Mesothelial cell of epicardium (in vitro differentiated cells): ENCODE measurements at regions not wholly inside any gene's neighbourhood (a gene's known extent, or its start where the extent isn't known, plus 50 kb on each side); places are given as distances from the start of the nearest gene placed in this dataset.

Experiments used
- DNase-seq, 2 experiments: peaks; one replicate each; pipeline ENCODE4 v3.0.0; 2021; ENCODE audit warnings: low spot score in 2 of 2; ENCODE audit not compliant: unreplicated experiment in 2 of 2
- H3K27ac Mint-ChIP-seq: 2 replicates; pipeline ENCODE4 v1.8.0; 2021; ENCODE audit warnings: mixed read lengths
- H3K27me3 Mint-ChIP-seq: 2 replicates; pipeline ENCODE4 v1.8.0; 2021; ENCODE audit warnings: low read depth, mixed read lengths
- H3K36me3 Mint-ChIP-seq: 2 replicates; pipeline ENCODE4 v1.8.0; 2021; ENCODE audit warnings: mixed read lengths
- H3K4me1 Mint-ChIP-seq: 2 replicates; pipeline ENCODE4 v1.8.0; 2021; ENCODE audit warnings: mixed read lengths
- H3K4me3 Mint-ChIP-seq: 2 replicates; pipeline ENCODE4 v1.8.0; 2021; ENCODE audit warnings: mild to moderate bottlenecking, moderate library complexity, mixed read lengths
- H3K9me3 Mint-ChIP-seq: 2 replicates; pipeline ENCODE4 v1.8.0; 2021; ENCODE audit warnings: mixed read lengths
- TF ChIP-seq, protein P1 (sequence below): fragments of 200-600 bp; sonication (generic); IDR thresholded peaks from one replicate; pipeline ENCODE4 v1.5.0; 2021; ENCODE audit warnings: antibody characterized with exemption; ENCODE audit not compliant: unreplicated experiment

DNA sequence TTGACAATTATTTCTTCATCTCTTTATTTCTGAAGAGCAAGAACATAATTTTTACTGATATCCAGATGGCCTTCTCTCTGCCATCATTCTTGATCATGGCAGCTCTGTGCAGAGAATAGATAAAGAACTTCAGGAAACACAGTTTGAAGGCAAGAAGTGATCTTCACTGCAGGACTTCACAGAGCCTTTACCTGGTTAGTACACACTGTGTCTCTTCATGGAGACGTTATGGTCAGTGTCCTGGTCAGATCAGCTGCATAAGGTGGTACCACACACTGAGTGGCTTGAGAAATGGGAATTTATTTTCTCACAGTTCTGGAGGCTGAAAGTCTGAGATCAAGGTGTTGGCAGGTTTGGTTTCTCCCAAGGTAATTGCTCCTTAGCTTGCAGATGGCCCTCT, 129.5 kb downstream of the UTP18 start:
- TF ChIP-seq, protein P1, sequence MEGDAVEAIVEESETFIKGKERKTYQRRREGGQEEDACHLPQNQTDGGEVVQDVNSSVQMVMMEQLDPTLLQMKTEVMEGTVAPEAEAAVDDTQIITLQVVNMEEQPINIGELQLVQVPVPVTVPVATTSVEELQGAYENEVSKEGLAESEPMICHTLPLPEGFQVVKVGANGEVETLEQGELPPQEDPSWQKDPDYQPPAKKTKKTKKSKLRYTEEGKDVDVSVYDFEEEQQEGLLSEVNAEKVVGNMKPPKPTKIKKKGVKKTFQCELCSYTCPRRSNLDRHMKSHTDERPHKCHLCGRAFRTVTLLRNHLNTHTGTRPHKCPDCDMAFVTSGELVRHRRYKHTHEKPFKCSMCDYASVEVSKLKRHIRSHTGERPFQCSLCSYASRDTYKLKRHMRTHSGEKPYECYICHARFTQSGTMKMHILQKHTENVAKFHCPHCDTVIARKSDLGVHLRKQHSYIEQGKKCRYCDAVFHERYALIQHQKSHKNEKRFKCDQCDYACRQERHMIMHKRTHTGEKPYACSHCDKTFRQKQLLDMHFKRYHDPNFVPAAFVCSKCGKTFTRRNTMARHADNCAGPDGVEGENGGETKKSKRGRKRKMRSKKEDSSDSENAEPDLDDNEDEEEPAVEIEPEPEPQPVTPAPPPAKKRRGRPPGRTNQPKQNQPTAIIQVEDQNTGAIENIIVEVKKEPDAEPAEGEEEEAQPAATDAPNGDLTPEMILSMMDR: no peak
- H3K27ac Mint-ChIP-seq: no peak overlapping the region
- peaks cover 33% of the 10 kb centered on the region for H3K27me3 Mint-ChIP-seq
- H3K9me3 Mint-ChIP-seq: no peaks in the 10 kb centered on the region
- H3K36me3 Mint-ChIP-seq: no peaks in the 10 kb centered on the region
- H3K4me3 Mint-ChIP-seq: no peak overlapping the region
- no peaks in the 10 kb centered on the region for H3K4me1 Mint-ChIP-seq
- no peak for DNase-seq

DNA sequence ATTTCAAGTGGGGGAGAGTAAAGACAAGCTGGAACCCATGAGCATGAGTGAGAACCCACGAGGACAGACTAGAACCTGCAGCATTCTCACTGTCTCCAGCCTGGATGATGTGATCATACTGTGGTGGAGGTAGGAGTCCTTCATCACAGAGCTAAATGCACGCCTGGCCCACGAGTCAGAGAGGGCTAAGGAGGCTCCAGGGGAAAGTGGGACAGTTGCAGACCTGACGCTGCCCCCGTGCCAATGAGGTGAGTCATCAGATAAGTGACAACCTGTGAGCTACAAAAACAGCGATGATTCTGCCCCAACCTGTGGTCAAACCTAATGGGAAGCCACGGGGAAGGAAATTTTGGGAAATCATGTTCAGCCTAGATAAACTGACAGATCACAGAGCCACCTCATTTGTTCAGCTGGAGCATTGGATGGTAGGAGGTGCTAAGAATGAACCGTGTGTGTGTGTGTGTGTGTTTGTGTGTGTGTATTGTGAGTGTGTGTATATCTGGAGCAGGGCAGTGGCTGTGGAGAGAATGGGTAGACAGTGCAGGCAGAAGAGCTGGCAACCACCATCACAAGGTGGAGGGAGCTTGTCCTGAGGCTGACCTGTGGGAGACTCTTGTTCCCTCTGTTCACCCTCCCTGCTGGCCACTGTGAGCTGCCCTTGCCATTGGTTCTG, 131.8 kb downstream of the UTP18 start:
- Mint-ChIP-seq H3K4me3 (no peak overlapping the region), H3K27ac (no peak overlapping the region), H3K36me3 (no peaks in the 10 kb centered on the region), H3K27me3 (peaks cover 29% of the 10 kb centered on the region), H3K4me1 (no peaks in the 10 kb centered on the region), H3K9me3 (no peaks in the 10 kb centered on the region)
- DNase-seq: no peak
- TF ChIP-seq, protein P1: no peak

DNA sequence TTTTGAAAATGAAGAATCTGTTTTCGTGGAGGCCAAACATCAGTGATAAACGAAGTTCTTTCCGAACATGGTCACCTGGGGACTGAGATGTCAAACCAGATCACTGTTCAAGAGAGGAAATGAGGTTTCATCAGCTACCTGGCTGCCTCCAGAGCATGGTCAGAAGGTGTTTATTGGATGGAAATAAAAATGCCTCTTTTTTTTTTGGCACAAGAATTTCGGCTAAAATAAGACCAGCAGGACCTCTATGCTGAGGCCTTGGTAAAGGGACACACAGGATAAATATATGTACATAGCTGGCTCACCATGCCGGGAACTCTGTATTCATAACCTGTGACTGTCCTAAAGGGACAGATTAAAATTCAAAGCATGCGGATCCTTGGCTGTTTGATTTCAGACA, 135.3 kb downstream of the UTP18 start:
- DNase-seq: no peak
- H3K27me3 Mint-ChIP-seq: peaks cover 25% of the 10 kb centered on the region
- H3K27ac Mint-ChIP-seq: no peak overlapping the region
- no peak overlapping the region for H3K4me3 Mint-ChIP-seq
- no peaks in the 10 kb centered on the region for H3K9me3 Mint-ChIP-seq
- H3K36me3 Mint-ChIP-seq: no peaks in the 10 kb centered on the region
- TF ChIP-seq, protein P1: no peak
- no peaks in the 10 kb centered on the region for H3K4me1 Mint-ChIP-seq

DNA sequence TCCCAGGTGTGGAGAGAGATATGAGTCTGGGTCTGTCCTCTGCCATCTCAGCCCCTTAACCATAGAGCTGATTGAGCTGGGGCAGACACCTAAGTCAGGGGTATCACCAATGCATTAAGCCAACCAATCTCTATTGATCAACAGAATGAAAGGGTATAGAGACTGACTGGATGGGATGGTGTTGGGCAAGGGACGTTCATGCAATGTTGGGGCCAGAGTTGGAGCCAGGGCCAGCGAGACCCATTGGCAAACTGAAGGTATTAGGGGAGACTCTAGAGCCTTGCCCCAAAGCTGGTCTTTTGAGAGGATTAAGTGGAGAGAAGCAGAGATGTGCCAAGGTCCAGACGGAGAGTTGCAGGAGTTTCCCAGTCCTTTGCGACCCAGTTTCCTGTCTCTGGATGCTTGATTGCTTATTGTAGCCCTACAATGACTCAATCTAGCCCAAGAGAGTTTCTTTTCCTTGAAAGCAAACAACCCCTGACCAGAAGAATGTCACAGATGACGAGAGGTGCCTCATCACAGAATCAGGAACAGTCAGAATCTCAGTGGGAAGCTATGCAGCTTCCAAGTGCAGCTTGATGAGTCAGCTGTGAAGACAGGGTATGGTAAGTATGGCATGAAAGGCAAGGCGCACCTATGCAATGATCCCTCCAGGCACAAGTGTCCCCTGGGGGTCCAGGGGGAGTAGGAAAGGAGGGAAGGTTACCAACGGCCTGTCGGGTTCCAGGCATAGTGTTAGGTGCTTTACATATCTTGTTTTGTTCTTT, 137.2 kb downstream of the UTP18 start:
- no peaks in the 10 kb centered on the region for H3K4me1 Mint-ChIP-seq
- TF ChIP-seq, protein P1: no peak
- H3K9me3 Mint-ChIP-seq: no peaks in the 10 kb centered on the region
- no peak overlapping the region for H3K4me3 Mint-ChIP-seq
- H3K36me3 Mint-ChIP-seq: no peaks in the 10 kb centered on the region
- no peak for DNase-seq
- peaks cover 18% of the 10 kb centered on the region for H3K27me3 Mint-ChIP-seq
- H3K27ac Mint-ChIP-seq: no peak overlapping the region

DNA sequence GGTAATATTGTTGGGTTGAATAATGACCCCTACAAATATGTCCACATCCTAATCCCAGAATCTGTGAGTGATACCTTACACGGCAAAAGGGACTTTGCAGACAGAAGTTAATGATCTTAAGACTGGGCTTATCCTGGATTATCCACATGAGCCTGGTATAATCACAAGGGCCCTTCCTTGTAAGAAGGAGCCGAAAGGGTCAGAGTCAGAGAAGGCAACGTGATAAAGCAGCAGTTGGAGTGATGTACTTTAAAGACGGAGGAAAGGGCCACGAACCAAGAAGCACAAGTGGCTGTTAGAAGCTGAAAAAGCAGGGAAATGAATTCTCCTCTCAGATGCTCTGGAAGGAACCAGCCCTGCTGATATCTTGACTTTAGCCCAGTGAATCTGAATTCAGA, 137.8 kb downstream of the UTP18 start:
- H3K36me3 Mint-ChIP-seq: no peaks in the 10 kb centered on the region
- no peak overlapping the region for H3K27ac Mint-ChIP-seq
- TF ChIP-seq, protein P1: no peak
- DNase-seq: no peak
- no peak overlapping the region for H3K4me3 Mint-ChIP-seq
- H3K9me3 Mint-ChIP-seq: no peaks in the 10 kb centered on the region
- peaks cover 18% of the 10 kb centered on the region for H3K27me3 Mint-ChIP-seq
- H3K4me1 Mint-ChIP-seq: no peaks in the 10 kb centered on the region
